ENCODE measurements at regions not wholly inside any gene's neighbourhood (a gene's known extent, or its start where the extent isn't known, plus 50 kb on each side); places are given as distances from the start of the nearest gene placed in this dataset.

GRCh38 chr14:97442363-97442762 lies 645.2 kb downstream of the VRK1 start:
- H3K36me3 ChIP-seq = no peaks in the 10 kb centered on the region
- H3K9me3 ChIP-seq = no peaks in the 10 kb centered on the region
- no peak for TF ChIP-seq CTCF (IDR thresholded peaks at IDR 0.05)
- no peak overlapping the region for H3K4me3 ChIP-seq
- no peaks in the 10 kb centered on the region for H3K27me3 ChIP-seq (replicated peaks; ENCODE audit: insufficient read depth)
- no peak for ATAC-seq (ENCODE audit: insufficient number of reproducible peaks, low FRiP score, low read depth)
- H3K27ac ChIP-seq = no peak overlapping the region
- H3K4me1 ChIP-seq (ENCODE audit: control insufficient read depth in 1 of 2, low read depth in 2 of 2) = no peaks in the 10 kb centered on the region
- DNase-seq (ENCODE audit: low spot score) = no peak

- no peak for DNase-seq (ENCODE audit: low spot score)
- no peaks in the 10 kb centered on the region for H3K27me3 ChIP-seq (replicated peaks; ENCODE audit: insufficient read depth)
- no peaks in the 10 kb centered on the region for H3K4me1 ChIP-seq (ENCODE audit: control insufficient read depth in 1 of 2, low read depth in 2 of 2)
Observed at GRCh38 chr14:97443412-97443811, 646.2 kb downstream of the VRK1 start.

GRCh38 chr14:97444248-97444647 lies 647.1 kb downstream of the VRK1 start:
- Histone ChIP-seq H3K27me3 (replicated peaks; ENCODE audit: insufficient read depth) (no peaks in the 10 kb centered on the region), H3K4me3 (no peak overlapping the region), H3K36me3 (no peaks in the 10 kb centered on the region), H3K4me1 (ENCODE audit: control insufficient read depth in 1 of 2, low read depth in 2 of 2) (no peaks in the 10 kb centered on the region), H3K27ac (no peak overlapping the region), H3K9me3 (no peaks in the 10 kb centered on the region)
- DNase-seq (ENCODE audit: low spot score) = no peak
- TF ChIP-seq CTCF (IDR thresholded peaks at IDR 0.05) = no peak
- no peak for ATAC-seq (ENCODE audit: insufficient number of reproducible peaks, low FRiP score, low read depth)

More at GRCh38 chr14:97443412-97443811, 646.2 kb downstream of the VRK1 start:
- no peak overlapping the region for H3K27ac ChIP-seq
- no peak for ATAC-seq (ENCODE audit: insufficient number of reproducible peaks, low FRiP score, low read depth)
- H3K36me3 ChIP-seq = no peaks in the 10 kb centered on the region
- TF ChIP-seq CTCF (IDR thresholded peaks at IDR 0.05) = no peak
- H3K9me3 ChIP-seq = no peaks in the 10 kb centered on the region
- no peak overlapping the region for H3K4me3 ChIP-seq

GRCh38 chr14:97445367-97445766 lies 648.2 kb downstream of the VRK1 start:
- Histone ChIP-seq H3K4me3 (no peak overlapping the region), H3K4me1 (ENCODE audit: control insufficient read depth in 1 of 2, low read depth in 2 of 2) (no peaks in the 10 kb centered on the region), H3K27ac (no peak overlapping the region), H3K27me3 (replicated peaks; ENCODE audit: insufficient read depth) (no peaks in the 10 kb centered on the region), H3K36me3 (no peaks in the 10 kb centered on the region), H3K9me3 (no peaks in the 10 kb centered on the region)
- ATAC-seq (ENCODE audit: insufficient number of reproducible peaks, low FRiP score, low read depth) = no peak
- no peak for TF ChIP-seq CTCF (IDR thresholded peaks at IDR 0.05)
- no peak for DNase-seq (ENCODE audit: low spot score)

- H3K27ac ChIP-seq = no peak overlapping the region
- H3K27me3 ChIP-seq (replicated peaks; ENCODE audit: insufficient read depth) = no peaks in the 10 kb centered on the region
- ATAC-seq (ENCODE audit: insufficient number of reproducible peaks, low FRiP score, low read depth) = no peak
Observed at GRCh38 chr14:97446087-97446486, 648.9 kb downstream of the VRK1 start.

More at GRCh38 chr14:97446087-97446486, 648.9 kb downstream of the VRK1 start:
- Histone ChIP-seq H3K9me3 (no peaks in the 10 kb centered on the region), H3K4me1 (ENCODE audit: control insufficient read depth in 1 of 2, low read depth in 2 of 2) (no peaks in the 10 kb centered on the region), H3K36me3 (no peaks in the 10 kb centered on the region), H3K4me3 (no peak overlapping the region)
- DNase-seq (ENCODE audit: low spot score) = no peak
- no peak for TF ChIP-seq CTCF (IDR thresholded peaks at IDR 0.05)
